NCI-H146 treated with DMSO at 0.1 percent for 48 hours (cell line): ENCODE measurements at regions not wholly inside any gene's neighbourhood (a gene's known extent, or its start where the extent isn't known, plus 50 kb on each side); places are given as distances from the start of the nearest gene placed in this dataset.
"Not testable (repeated sequence)": the region's sequence is repeated elsewhere in the genome, so short reads cannot be mapped to it uniquely, and the experiment has no call there.

Source experiments
- DNase-seq: peaks from one replicate; lab custom pipeline; 2025; ENCODE audit not compliant: unreplicated experiment; lab: John Stamatoyannopoulos, UW

GRCh38 chrX:46367491-46367890 lies 177.7 kb downstream of the ZNF674 start:
- no peak for DNase-seq

DNA sequence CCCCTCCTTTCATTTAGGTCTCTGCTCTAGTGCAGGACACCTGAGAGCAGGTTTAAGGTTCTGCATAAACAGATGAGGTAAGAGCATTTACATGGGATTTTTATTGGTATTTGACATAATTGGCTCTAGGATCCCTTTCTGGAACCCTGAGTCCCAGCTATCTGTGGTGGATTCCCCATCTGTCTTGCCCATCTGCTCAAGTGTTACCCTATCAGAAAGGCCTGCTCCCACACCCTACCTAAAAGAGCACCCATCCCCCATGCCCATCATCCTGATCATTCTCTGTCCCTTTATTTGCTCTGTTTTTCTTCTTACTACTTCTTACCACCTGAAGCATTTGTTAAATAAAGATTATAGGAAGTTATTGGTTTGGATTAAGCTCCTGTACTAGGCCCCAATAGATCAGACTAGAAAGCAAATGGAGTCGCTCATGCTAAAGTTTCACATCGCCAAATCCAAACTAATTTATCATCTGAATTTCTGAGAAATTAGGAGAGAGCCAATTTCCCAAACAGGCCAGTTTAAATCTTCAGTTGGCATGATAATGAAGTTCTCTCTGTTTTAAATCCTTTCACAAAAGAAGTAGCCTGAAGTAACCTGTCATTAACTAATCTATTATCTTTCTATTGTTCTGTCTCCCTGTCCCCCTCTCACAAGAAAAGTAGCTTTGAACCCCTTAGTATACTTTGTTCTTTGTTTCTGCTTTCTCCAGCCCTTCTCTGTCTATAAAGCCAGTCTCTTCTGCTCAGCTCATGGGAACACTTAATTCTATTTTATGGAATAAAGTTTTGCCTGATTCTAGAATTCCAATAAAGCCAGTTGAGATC lies 178.6 kb downstream of the ZNF674 start:
- no peak for DNase-seq

DNA sequence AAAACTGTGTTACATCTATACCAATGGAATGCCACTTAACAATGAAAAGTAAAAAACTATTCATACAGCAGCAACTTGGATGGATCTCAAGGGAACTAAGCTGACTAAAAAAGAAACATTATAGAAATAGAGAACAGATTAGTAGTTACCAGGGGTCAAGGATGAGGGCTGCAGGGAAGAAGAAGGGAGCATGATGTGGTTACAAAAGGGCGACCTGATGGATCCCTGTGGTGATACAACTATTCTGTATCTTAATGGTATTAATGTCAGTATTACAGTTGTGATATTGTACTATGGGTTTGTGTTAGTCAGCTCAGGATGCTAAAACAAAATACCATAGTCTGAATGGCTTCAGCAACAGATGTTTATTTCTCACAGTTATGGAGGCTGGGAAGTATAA lies 190.7 kb downstream of the ZNF674 start:
- DNase-seq = no peak

DNA sequence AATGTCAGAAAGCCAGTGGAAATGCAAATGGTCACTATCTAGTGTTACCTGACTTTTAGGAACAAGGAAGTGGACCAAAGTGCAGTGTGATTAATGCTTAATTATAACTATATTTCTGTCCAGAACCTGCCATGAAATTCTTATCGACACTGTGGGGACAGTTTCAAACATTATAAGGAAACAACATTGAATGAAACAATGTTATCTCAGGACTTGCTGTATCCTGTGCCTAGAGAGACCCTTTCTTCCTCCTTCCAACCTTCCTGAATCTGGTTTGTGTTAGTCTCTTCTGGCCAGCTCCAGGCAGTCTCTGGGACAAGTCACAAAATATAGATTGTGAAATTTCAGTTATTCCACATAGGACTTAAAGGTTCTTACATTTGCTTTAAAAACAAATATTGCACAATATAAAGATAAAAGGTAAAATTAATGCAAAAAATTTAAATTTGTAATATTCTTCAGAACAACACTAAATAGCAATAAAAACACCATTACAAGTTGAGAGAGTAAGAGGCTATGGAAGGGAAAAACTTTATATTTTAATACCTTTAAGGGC lies 203.4 kb downstream of the ZNF674 start:
- no peak for DNase-seq

DNA sequence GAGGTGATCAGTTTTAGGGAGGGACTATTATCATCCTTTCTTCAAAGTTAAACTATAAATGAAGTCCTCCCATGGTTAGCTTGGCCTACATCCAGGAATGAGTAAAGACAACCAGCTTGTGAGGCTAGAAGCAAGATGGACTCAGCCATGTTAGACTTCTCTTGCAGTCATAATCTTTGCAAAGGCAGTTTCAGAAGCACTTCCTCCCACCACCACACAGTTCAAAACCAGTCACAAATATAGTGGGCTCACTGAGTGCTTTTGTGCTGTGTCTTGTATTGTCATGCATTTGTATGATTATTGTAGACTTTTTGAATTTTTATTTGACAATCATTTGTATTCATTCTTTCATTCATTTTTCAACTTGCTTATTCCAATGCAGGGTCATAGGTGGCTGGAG lies 204.5 kb downstream of the ZNF674 start:
- DNase-seq = no peak

DNA sequence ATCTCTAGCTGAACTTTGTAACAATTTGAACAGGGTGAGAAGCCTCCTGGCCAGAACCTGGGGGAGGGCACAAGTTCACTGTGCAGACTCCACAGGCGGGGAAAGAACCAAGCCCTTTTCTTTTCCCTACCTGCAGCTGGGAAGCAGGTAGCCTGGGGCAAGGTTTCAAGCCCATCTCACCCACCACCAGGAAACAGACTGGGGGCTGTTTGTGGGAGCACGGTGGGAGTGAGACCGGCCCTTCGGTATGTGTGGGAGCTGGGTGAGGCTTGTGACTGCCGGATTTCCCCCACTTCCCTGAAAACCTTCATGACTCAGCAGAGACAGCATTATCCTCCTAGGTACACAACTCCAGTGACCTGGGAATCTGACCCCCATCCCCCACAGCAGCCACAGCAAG lies 211.7 kb downstream of the ZNF674 start:
- no peak for DNase-seq

DNA sequence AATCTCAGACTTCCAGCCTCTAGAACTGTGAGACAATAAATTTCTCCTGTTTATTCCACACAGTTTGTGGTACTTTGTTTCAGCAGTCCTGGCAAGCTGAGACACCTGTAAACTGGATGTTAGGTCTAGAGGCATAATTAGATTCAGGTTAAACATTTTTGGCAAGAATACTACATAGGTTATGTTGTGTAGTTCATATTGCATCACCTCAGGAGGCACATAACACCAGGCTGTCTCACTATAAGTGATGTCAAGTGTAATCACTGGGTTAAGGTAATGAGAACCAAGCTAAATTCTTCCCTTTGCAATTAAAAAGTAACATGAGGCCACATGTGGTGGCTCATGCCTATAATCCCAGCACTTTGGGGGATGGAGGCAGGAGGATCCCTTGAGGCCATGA lies 214.2 kb downstream of the ZNF674 start:
- no peak for DNase-seq

DNA sequence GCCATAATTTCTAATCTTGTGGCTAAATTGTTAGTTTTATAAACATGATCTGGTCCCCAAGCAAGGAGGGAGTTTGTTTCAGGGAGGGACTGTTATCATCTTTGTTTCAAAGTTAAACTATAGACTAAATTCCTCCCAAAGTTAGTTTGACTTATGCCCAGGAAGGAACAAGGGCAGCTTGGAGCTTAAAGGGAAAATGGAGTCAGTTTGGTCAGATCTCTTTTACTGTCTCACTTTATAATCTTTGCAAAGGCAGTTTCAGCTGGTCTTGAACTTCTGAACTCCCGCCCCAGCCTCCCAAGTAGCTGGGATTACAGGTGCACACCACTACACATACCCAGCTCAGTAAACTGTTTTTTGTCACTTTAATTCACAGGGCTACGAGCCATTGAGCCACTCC lies 214.7 kb downstream of the ZNF674 start:
- DNase-seq = no peak

- no peak for DNase-seq
Measured at GRCh38 chrX:46328133-46328532, 217.1 kb downstream of the ZNF674 start.

DNA sequence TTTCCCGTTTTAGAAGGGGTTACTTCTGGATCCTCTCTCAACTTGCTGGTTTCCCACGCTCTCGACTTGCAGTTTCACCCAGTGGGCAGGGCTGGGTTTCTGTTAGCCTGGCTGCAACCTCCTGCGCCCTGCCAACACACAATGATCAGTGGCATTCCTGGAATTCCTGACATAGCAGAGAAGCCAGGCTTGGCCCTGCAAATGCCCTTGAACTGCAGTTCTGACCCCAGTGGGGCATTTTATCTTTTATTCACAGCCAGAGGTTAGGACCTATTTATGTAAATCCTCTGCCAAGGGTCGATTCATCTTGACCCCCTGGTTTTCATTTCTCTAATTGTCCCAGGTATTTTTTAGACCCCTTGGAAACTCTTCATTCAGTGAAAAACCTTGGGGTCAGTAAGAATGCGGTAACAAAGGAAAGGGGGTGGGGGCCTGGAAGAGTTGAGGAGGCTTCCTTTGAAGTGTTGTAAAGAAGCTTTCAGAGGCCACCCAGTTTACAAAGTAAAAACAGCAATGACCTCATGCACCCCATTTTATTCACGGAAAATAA lies 217.6 kb downstream of the ZNF674 start:
- DNase-seq = no peak

GRCh38 chrX:46326161-46326560 lies 219.1 kb downstream of the ZNF674 start:
- DNase-seq = no peak

DNA sequence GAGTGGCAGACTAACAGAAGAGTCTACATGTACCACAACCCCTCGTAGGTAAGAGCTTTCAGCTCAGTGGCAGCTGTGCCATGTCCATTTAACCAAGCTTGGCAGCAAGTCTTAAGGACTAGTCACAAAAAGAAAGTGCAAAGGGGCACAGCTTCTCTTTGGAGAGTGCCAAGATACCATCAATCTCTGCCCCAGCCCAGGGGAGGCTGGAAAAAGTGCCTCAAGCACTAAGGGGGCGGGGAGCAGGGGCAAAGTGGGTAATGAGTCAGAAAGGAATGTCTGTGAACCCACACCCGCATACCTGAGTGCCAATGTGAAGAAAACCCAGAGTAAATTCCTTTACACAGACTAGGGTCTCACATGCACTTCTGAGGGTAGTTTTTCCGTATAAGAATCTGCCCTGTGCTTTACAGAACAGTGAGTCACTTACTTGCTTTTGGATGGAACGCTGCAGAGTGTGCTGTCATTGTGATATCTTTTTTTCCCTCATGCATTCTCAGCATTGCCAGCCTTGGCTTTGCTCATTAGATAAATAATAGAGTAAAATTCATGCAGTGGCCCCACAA lies 219.8 kb downstream of the ZNF674 start:
- no peak for DNase-seq

- DNase-seq = no peak
Measured at GRCh38 chrX:46324166-46324565, 221.1 kb downstream of the ZNF674 start.

- not testable (repeated sequence) for DNase-seq
Measured at GRCh38 chrX:46322929-46323328, 222.3 kb downstream of the ZNF674 start.

DNA sequence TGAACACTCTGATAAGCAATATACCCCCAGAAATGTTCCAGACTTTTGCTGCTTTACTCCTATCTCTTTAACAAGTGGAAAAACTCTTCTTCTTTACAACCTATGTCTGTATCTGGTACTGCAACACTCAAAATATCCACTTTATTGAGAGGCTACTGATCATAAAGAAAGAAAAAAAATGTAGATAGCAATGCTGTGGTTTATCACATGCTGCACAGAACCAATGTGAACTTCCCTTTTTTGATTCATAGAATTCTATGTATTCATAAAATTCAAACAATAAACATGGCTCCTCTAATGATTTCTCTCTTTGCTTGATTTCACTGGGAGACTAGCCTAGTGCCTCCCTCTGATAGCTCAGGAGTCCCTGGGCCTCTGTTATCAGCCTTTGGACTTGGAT lies 223.5 kb downstream of the ZNF674 start:
- no peak for DNase-seq

DNA sequence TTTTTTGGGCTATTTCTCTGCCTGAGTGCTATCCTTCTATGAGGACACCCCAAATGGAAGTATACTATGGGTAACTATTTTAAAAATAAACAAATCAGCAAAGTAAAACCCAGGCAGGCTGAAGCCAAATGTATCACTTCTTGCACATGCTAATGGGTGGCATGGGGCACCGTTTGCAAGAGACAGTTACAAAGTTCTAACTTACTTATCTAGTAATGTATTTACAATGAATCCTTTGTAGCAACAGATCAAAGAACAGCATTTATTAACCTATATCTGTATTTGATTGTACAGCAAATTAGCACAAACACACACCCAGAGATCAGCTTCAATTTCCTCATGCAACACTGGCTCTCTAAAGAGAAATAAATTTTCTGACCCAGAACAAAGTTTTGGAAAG lies 225.5 kb downstream of the ZNF674 start:
- DNase-seq = no peak

DNA sequence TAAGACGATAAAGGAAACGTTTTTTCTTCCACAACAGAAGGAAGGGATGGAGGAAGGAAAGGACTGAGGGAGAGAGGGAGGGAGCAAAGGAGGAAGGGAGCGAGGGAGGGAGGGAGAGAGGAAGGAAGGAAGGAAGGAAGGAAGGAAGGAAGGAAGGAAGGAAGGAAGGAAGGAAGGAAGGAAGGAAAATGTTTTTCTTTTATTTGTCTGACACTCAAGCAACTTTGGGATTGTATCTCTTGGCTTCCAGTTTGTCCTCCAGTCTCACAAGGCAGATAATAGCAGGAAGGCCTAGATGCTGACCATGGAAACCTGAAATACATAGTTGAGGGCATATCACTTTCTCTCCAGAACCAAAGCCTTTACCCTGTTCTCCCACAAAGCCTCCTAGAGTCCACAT lies 226.7 kb downstream of the ZNF674 start:
- no peak for DNase-seq

DNA sequence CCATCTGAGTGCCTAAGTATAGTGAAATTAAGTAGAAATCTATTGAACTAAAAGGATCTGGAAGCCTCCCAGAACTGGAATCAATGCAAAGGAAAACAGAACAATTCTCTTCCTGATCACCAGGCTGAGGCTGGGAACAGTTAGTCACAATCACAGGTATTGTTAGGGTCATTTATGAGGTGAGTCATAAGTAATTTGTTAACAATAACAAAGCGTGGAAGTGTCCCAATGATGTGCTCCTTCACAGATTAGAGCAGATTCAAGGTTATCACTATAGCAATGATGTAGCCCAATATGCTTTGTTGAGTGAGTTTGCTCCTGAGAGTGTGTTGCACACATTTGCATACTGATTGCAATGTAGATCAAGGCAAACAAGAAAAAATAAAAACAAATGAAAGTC lies 228.1 kb downstream of the ZNF674 start:
- DNase-seq = peak; percentile 4

GRCh38 chrX:46311581-46312120 lies 233.6 kb downstream of the ZNF674 start:
- no peak for DNase-seq

DNA sequence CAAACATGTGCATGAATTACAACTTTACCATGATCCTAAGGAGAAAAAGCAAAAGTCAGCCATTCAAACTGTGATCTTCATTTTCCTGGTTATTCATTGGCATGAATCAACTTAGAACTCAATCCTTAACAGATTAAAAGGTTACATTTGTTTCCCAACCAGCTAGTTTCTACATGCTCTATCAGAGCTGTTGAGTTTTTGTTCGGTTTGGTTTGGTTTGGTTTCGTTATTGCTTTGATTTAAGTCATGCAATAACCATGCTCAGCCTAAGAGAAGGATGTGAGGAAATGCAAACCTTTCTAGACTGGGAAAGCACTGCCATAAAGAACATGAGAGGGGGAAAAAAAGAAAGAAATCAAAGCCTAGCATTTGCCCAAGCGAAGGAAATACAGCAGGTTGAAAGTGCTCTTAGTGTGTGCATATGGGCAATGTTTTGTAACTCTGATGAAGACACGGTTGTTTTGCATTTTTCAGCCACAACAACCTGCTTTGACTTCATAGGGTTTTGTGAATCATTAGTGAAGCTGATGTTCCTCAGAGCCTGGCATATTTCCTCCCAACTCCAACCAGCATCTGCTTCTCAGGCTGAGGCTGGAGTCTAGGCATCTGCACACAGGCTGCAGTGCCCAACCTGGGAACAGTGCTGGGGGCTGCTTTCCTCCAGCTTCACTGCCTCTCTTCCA lies 234.3 kb downstream of the ZNF674 start:
- DNase-seq = no peak

DNA sequence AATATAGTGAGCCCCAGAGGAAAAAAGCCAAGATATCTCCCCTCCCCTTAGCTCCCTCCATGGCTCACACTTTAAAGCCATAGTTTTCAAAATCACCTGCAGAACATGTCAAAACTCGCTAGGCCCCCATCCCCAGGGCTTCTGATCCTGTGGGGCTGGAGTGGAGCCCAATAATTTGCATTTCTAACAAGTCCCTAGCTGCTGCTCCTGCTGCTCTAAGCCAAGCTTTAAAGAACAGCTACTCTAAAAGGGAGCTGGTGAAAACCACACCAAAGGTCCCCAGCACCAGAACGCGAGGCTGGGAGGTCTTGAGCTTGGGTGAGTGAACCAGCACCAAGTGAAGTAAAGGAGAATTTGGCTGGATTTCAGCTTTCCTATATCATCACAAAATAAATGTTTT lies 237.1 kb downstream of the ZNF674 start:
- no peak for DNase-seq
